ENCODE measurements at regions not wholly inside any gene's neighbourhood (a gene's known extent, or its start where the extent isn't known, plus 50 kb on each side); places are given as distances from the start of the nearest gene placed in this dataset.

GRCh38 chr9:108142142-108142503 lies 652.6 kb upstream of the KLF4 start:
- TF ChIP-seq CTCF (conservative IDR thresholded peaks at IDR 0.05 in 1 of 2, IDR thresholded peaks at IDR 0.05 in 1 of 2; ENCODE audit: extremely low read depth in 1 of 2, insufficient read depth in 1 of 2, low read depth in 1 of 2, low read length in 2 of 2) = no peak
- no peak for TF ChIP-seq EZH2 (IDR thresholded peaks at IDR 0.05; ENCODE audit: borderline replicate concordance, low read length)
